Endothelial cell of umbilical vein (primary cell): ENCODE measurements at regions not wholly inside any gene's neighbourhood (a gene's known extent, or its start where the extent isn't known, plus 50 kb on each side); places are given as distances from the start of the nearest gene placed in this dataset.

Experiments
- BruUV-seq: library from RNA; stranded (reverse); fragments of 400-500 nt; replicated peaks from 2 replicates; lab custom pipeline; 2021; lab: Mats Ljungman, UMichigan
- CTCF ChIA-PET: fragments of 300-600, 350-600 bp; sonication (Branson Sonifier 250); formaldehyde crosslinking; loops from one replicate; lab custom pipeline; 2021; ENCODE audit warnings: antibody characterized with exemption, inconsistent platforms; lab: Charles Lee
- POLR2A ChIA-PET: fragments of 300-600, 350-600 bp; sonication (Branson Sonifier 250); formaldehyde crosslinking; loops from one replicate; lab custom pipeline; 2021; ENCODE audit warnings: antibody characterized with exemption, inconsistent platforms; lab: Charles Lee
- DNase-seq: peaks from one replicate; pipeline ENCODE4 v3.0.0-alpha.2; 2011; ENCODE audit warnings: low read depth, low spot score
- FAIRE-seq: peaks from 2 replicates; lab custom pipeline; 2011; peaks lifted over from hg19 to GRCh38; lab: Jason Lieb, UNC
- H2AFZ ChIP-seq: 2 replicates; pipeline ENCODE4 v1.6.0; 2012; ENCODE audit warnings: low read depth, low read length, control low read depth, inconsistent platforms
- H3K27ac ChIP-seq: 2 replicates; pipeline ENCODE4 v1.5.1; 2011; ENCODE audit warnings: low read depth, mild to moderate bottlenecking, control low read depth, low read length, moderate library complexity; ENCODE audit not compliant: insufficient read depth
- H3K27me3 ChIP-seq, 2 experiments: 2 replicates each; pipeline versions ENCODE4 v1.6.0 to v1.6.1; 2011; ENCODE audit warnings: low read length in 2 of 2, mixed read lengths in 1 of 2; ENCODE audit not compliant: control insufficient read depth in 2 of 2, insufficient read depth in 2 of 2
- H3K36me3 ChIP-seq, 2 experiments: 2 replicates in 1 of 2; 3 replicates in 1 of 2; pipeline ENCODE4 v1.5.1; 2011; ENCODE audit warnings: low read length in 2 of 2, mild to moderate bottlenecking in 1 of 2, moderate library complexity in 1 of 2; ENCODE audit not compliant: control insufficient read depth in 2 of 2, insufficient read depth in 2 of 2; ENCODE audit errors: extremely low read depth in 1 of 2
- H3K4me1 ChIP-seq: 3 replicates; pipeline ENCODE4 v1.5.1; 2011; ENCODE audit warnings: mild to moderate bottlenecking, low read length; ENCODE audit not compliant: control insufficient read depth, insufficient read depth; ENCODE audit errors: extremely low read depth
- H3K4me2 ChIP-seq: 2 replicates; pipeline ENCODE4 v1.6.1; 2011; ENCODE audit warnings: low read length, control low read depth, mixed read lengths; ENCODE audit not compliant: insufficient read depth
- H3K4me3 ChIP-seq, 3 experiments: fragments of 200-600 bp in 1 of 3; sonication (generic), shearing (Covaris generic) in 1 of 3; replicated peaks in 1 of 3; 2 replicates each; pipeline ENCODE4 v1.5.1; 2011 to 2016; ENCODE audit warnings: control low read depth in 3 of 3, low read length in 3 of 3, mild to moderate bottlenecking in 2 of 3, inconsistent platforms in 1 of 3, low read depth in 1 of 3, moderate library complexity in 1 of 3; ENCODE audit not compliant: insufficient read depth in 1 of 3
- H3K79me2 ChIP-seq: 2 replicates; pipeline ENCODE4 v1.6.0; 2012; ENCODE audit warnings: low read length, inconsistent platforms; ENCODE audit not compliant: control insufficient read depth, insufficient read depth
- H3K9ac ChIP-seq: replicated peaks from 2 replicates; pipeline ENCODE3; 2011; ENCODE audit warnings: low read length, control low read depth; ENCODE audit not compliant: insufficient read depth; ENCODE audit errors: extremely low read depth
- H3K9me1 ChIP-seq: replicated peaks from 3 replicates; pipeline ENCODE4 v1.6.0; 2011; ENCODE audit warnings: mild to moderate bottlenecking, low read length; ENCODE audit not compliant: control insufficient read depth, insufficient read depth; ENCODE audit errors: extremely low read depth
- H3K9me3 ChIP-seq: replicated peaks from 2 replicates; pipeline ENCODE4 v1.5.1; 2012; ENCODE audit warnings: low read length, inconsistent platforms; ENCODE audit not compliant: control insufficient read depth, insufficient read depth
- H4K20me1 ChIP-seq: replicated peaks from 2 replicates; pipeline ENCODE3; 2011; ENCODE audit warnings: mild to moderate bottlenecking, low read length; ENCODE audit not compliant: control insufficient read depth, insufficient read depth; ENCODE audit errors: extremely low read depth
- EZH2 ChIP-seq: IDR thresholded peaks from 2 replicates; pipeline ENCODE4 v1.6.1; 2012; ENCODE audit warnings: borderline replicate concordance, low read depth, mild to moderate bottlenecking, moderate library complexity, low read length, inconsistent platforms; ENCODE audit not compliant: severe bottlenecking
- FOS ChIP-seq: IDR thresholded peaks from 2 replicates; pipeline ENCODE4 v1.6.1; 2011; ENCODE audit warnings: mild to moderate bottlenecking, low read length, moderate library complexity, borderline replicate concordance; ENCODE audit not compliant: insufficient read depth
- GATA2 ChIP-seq: IDR thresholded peaks from 2 replicates; pipeline ENCODE4 v1.7.0; 2011; ENCODE audit warnings: low read depth, mild to moderate bottlenecking, moderate library complexity, mixed read lengths, low read length; ENCODE audit not compliant: insufficient read length, insufficient read depth
- JUN ChIP-seq: IDR thresholded peaks from 2 replicates; pipeline ENCODE4 v1.6.1; 2011; ENCODE audit warnings: borderline replicate concordance, low read depth; ENCODE audit not compliant: insufficient read length, insufficient read depth
- MYC ChIP-seq: IDR thresholded peaks from one replicate; pipeline ENCODE4 v1.6.1; 2011; ENCODE audit warnings: mild to moderate bottlenecking, low read depth, low read length
- POLR2A ChIP-seq: IDR thresholded peaks from 2 replicates; pipeline ENCODE4 v1.6.1; 2012; ENCODE audit warnings: low read depth, mild to moderate bottlenecking, control low read depth, low read length
- POLR2AphosphoS5 ChIP-seq: IDR thresholded peaks from 2 replicates; pipeline ENCODE4 v1.6.1; 2012; ENCODE audit warnings: low read depth, mild to moderate bottlenecking, control low read depth, low read length, moderate library complexity; ENCODE audit not compliant: insufficient read depth
- dilution Hi-C: fragments of 300-500 bp; cut with MboI; formaldehyde crosslinking; loops from one replicate; pipeline ENCODE4 v1.15.0; 2019; ENCODE audit warnings: low sequenced_read_pairs; ENCODE audit not compliant: extremely low pct_ligation_motif_present
- intact Hi-C: fragments of 100-400 bp; cut with micrococcal nuclease; formaldehyde crosslinking; loops from one replicate; pipeline ENCODE4 v1.10.0; 2022
- TF ChIP-seq, protein P1 (sequence below), 2 donors: IDR thresholded peaks; 1 replicate in 1 of 2; 2 replicates in 1 of 2; pipeline ENCODE4 v1.5.1; 2011; ENCODE audit warnings: low read length in 2 of 2, mild to moderate bottlenecking in 2 of 2, moderate library complexity in 2 of 2, control low read depth in 1 of 2, inconsistent platforms in 1 of 2, low read depth in 1 of 2; ENCODE audit not compliant: insufficient read depth in 1 of 2; ENCODE audit errors: extremely low read depth in 1 of 2
- TF ChIP-seq, protein P2 (sequence below): IDR thresholded peaks from 2 replicates; pipeline ENCODE4 v1.6.1; 2011; ENCODE audit not compliant: insufficient read depth, insufficient read length

DNA sequence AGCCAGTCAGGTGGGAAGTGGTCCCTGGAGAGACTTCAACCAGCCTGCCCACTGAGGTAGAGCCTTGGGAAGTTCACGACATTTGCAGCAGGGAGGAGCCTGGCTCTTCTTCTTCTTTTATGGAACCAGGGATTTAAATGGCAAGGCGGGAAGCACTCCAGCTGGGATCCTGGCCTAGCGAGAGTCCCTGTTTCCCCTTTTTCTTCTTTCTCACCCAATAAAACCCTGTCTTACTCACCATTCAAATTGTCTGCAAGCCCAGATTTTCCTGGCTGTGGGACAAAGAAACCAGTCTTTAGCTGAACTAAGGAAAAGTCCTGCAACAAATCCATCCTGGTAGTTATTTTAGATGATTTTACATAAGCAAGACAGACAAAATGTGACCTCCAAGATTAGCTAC is 503.7 kb downstream of the CDH10 start:
- H4K20me1 ChIP-seq: no peaks in the 10 kb centered on the region
- intact Hi-C loops: no loop called here
- H3K9ac ChIP-seq: no peak overlapping the region
- H3K4me3 ChIP-seq: no peak overlapping the region
- H2AFZ ChIP-seq: no peak overlapping the region
- peaks cover 2% of the 10 kb centered on the region for H3K9me3 ChIP-seq
- no peaks in the 10 kb centered on the region for H3K9me1 ChIP-seq
- H3K79me2 ChIP-seq: no peaks in the 10 kb centered on the region
- ChIA-PET POLR2A (no interaction called here), CTCF (no interaction called here)
- no peaks in the 10 kb centered on the region for H3K4me1 ChIP-seq
- H3K27ac ChIP-seq: no peak overlapping the region
- H3K4me2 ChIP-seq: no peak overlapping the region
- BruUV-seq: no TSS peak
- H3K27me3 ChIP-seq: no peaks in the 10 kb centered on the region
- DNase-seq (no peak), FAIRE-seq (no peak)
- dilution Hi-C loops: no loop called here
- TF ChIP-seq, protein P1, sequence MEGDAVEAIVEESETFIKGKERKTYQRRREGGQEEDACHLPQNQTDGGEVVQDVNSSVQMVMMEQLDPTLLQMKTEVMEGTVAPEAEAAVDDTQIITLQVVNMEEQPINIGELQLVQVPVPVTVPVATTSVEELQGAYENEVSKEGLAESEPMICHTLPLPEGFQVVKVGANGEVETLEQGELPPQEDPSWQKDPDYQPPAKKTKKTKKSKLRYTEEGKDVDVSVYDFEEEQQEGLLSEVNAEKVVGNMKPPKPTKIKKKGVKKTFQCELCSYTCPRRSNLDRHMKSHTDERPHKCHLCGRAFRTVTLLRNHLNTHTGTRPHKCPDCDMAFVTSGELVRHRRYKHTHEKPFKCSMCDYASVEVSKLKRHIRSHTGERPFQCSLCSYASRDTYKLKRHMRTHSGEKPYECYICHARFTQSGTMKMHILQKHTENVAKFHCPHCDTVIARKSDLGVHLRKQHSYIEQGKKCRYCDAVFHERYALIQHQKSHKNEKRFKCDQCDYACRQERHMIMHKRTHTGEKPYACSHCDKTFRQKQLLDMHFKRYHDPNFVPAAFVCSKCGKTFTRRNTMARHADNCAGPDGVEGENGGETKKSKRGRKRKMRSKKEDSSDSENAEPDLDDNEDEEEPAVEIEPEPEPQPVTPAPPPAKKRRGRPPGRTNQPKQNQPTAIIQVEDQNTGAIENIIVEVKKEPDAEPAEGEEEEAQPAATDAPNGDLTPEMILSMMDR (IDR thresholded peaks at IDR 0.05; ENCODE audit: extremely low read depth in 1 of 2, insufficient read depth in 1 of 2, low read depth in 1 of 2, low read length in 2 of 2): no peak
- TF ChIP-seq POLR2A (no peak), JUN (no peak), EZH2 (no peak)
- TF ChIP-seq, protein P2, sequence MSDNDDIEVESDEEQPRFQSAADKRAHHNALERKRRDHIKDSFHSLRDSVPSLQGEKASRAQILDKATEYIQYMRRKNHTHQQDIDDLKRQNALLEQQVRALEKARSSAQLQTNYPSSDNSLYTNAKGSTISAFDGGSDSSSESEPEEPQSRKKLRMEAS: no peak
- H3K36me3 ChIP-seq: no peaks in the 10 kb centered on the region

DNA sequence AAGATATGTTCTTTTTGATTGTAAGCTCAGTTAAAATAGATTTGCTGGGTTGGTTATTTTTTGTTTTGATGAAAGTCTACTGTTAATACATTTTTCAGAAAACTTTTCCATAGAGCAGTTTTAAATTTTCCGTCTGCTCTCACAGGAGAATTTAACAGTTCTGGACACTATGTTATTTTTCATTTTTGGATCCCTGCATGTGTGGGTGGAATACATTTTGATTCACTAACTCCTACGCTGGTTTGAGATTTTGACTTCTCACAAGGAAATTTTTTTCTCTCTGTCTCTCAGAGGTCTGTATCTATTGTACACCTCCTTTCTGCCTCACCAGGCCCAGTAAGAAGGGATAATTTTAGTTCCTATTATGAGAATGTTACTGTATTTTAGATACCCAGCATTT is 502.4 kb downstream of the CDH10 start:
- Histone ChIP-seq H3K4me3 (no peak overlapping the region), H2AFZ (no peak overlapping the region), H3K9me1 (no peaks in the 10 kb centered on the region), H3K79me2 (no peaks in the 10 kb centered on the region), H3K36me3 (no peaks in the 10 kb centered on the region), H3K9me3 (peaks cover 2% of the 10 kb centered on the region), H3K4me2 (no peak overlapping the region), H4K20me1 (no peaks in the 10 kb centered on the region), H3K27ac (no peak overlapping the region), H3K27me3 (no peaks in the 10 kb centered on the region), H3K9ac (no peak overlapping the region), H3K4me1 (no peaks in the 10 kb centered on the region)
- no peak for DNase-seq
- no TSS peak for BruUV-seq
- ChIA-PET CTCF (no interaction called here), POLR2A (no interaction called here)
- TF ChIP-seq EZH2 (no peak), FOS (no peak), POLR2A (no peak), JUN (no peak), GATA2 (no peak), MYC (no peak), POLR2AphosphoS5 (no peak)
- TF ChIP-seq, protein P2: no peak
- TF ChIP-seq, protein P1 (IDR thresholded peaks at IDR 0.05; ENCODE audit: extremely low read depth in 1 of 2, insufficient read depth in 1 of 2, low read depth in 1 of 2, low read length in 2 of 2): no peak
- intact Hi-C loops (no loop called here), dilution Hi-C loops (no loop called here)
- no peak for FAIRE-seq
